ENCODE measurements at regions not wholly inside any gene's neighbourhood (a gene's known extent, or its start where the extent isn't known, plus 50 kb on each side); places are given as distances from the start of the nearest gene placed in this dataset.
A peak's percentile ranks its signal among the peaks of the same experiment; 100 is the strongest.

- TF ChIP-seq CTCF (IDR thresholded peaks at IDR 0.05), result no peak
- TF ChIP-seq EZH2 (IDR thresholded peaks at IDR 0.05; ENCODE audit: borderline replicate concordance, insufficient read depth, low read depth, low read length, poor library complexity, severe bottlenecking), result no peak
- intact Hi-C loops (cut with micrococcal nuclease), result loop anchor here (1.0 to 2.0 kb wide), 3 partner anchors 17 to 30 kb away; no protein-coding TSS in a partner anchor
- no CpG with 5 or more reads among the region's 9 CpGs for WGBS (ENCODE audit: insufficient coverage)
- Histone ChIP-seq H3K9me3 (ENCODE audit: control extremely low read depth in 1 of 3, control insufficient read depth in 2 of 3, insufficient read depth in 1 of 3, low read length in 2 of 3) (no peaks in the 10 kb centered on the region), H3K9ac (ENCODE audit: low read length) (peak overlapping the region; percentile 62), H2AFZ (ENCODE audit: insufficient read depth, low read depth, low read length, poor library complexity, severe bottlenecking) (peak overlapping the region; percentile 46), H3K4me1 (ENCODE audit: control insufficient read depth in 2 of 2, insufficient read depth in 2 of 2, low read length in 2 of 2) (peaks cover 43 to 44% of the 10 kb centered on the region in 2 donors), H3K27ac (ENCODE audit: low read length in 2 of 2) (peak overlapping the region; percentile 70 to 92), H4K20me1 (ENCODE audit: control insufficient read depth, insufficient read depth, low read length, poor library complexity, severe bottlenecking) (peaks cover 8% of the 10 kb centered on the region), H3K4me2 (replicated peaks; ENCODE audit: low read depth, low read length, poor library complexity, severe bottlenecking) (peak overlapping the region; percentile 70), H3K79me2 (ENCODE audit: control insufficient read depth, insufficient read depth, low read length) (peaks cover 97% of the 10 kb centered on the region), H3K4me3 (ENCODE audit: control extremely low read depth in 1 of 5, extremely low read depth in 1 of 5, insufficient read depth in 1 of 5, low read depth in 2 of 5, low read length in 4 of 5) (peak overlapping the region; percentile 26 to 68 (median 40)), H3K36me3 (replicated peaks in 1 of 2; ENCODE audit: control extremely low read depth in 1 of 2, control insufficient read depth in 1 of 2, extremely low read depth in 1 of 2, insufficient read depth in 2 of 2, low read length in 1 of 2) (peaks cover 17 to 18% of the 10 kb centered on the region in 2 experiments), H3K27me3 (replicated peaks in 1 of 4; ENCODE audit: control extremely low read depth in 1 of 4, control insufficient read depth in 3 of 4, insufficient read depth in 4 of 4, low read length in 3 of 4) (no peaks in the 10 kb centered on the region)
- ATAC-seq (ENCODE audit: low read depth) (peak; percentile 63), DNase-seq (peak; percentile 86)
- H3K27me3 Mint-ChIP-seq, result no peaks in the 10 kb centered on the region
- ChIA-PET POLR2A (interaction anchor here (0.6 to 1.5 kb wide), 2 partner anchors 17 to 1981 kb away, joined by 3 to 9 read pairs; no protein-coding TSS in a partner anchor), CTCF (interaction anchor here (1.3 to 2.0 kb wide), 5 partner anchors 8 to 64 kb away, joined by 3 to 11 read pairs (median 5); no protein-coding TSS in a partner anchor)
- H3K9me3 Mint-ChIP-seq (ENCODE audit: insufficient read depth), result no peaks in the 10 kb centered on the region
- peak overlapping the region; percentile 76 for H3K4me3 Mint-ChIP-seq
- peaks cover 85% of the 10 kb centered on the region for H3K4me1 Mint-ChIP-seq
- H3K27ac Mint-ChIP-seq, result peak overlapping the region; percentile 65
Measured at GRCh38 chr7:130943336-130943901, 209.4 kb upstream of the KLF14 start.

GRCh38 chr7:130943981-130944380 lies 210.0 kb upstream of the KLF14 start:
- Histone ChIP-seq H3K79me2 (ENCODE audit: control insufficient read depth, insufficient read depth, low read length) (peaks cover 95% of the 10 kb centered on the region), H3K27me3 (replicated peaks in 1 of 4; ENCODE audit: control extremely low read depth in 1 of 4, control insufficient read depth in 3 of 4, insufficient read depth in 4 of 4, low read length in 3 of 4) (no peaks in the 10 kb centered on the region), H3K9ac (ENCODE audit: low read length) (peak overlapping the region; percentile 62), H3K4me2 (replicated peaks; ENCODE audit: low read depth, low read length, poor library complexity, severe bottlenecking) (peak overlapping the region; percentile 70), H2AFZ (ENCODE audit: insufficient read depth, low read depth, low read length, poor library complexity, severe bottlenecking) (no peak overlapping the region), H3K27ac (ENCODE audit: low read length in 2 of 2) (peak overlapping the region; percentile 70 to 92), H3K36me3 (replicated peaks in 1 of 2; ENCODE audit: control extremely low read depth in 1 of 2, control insufficient read depth in 1 of 2, extremely low read depth in 1 of 2, insufficient read depth in 2 of 2, low read length in 1 of 2) (peaks cover 17 to 18% of the 10 kb centered on the region in 2 experiments), H4K20me1 (ENCODE audit: control insufficient read depth, insufficient read depth, low read length, poor library complexity, severe bottlenecking) (peaks cover 8% of the 10 kb centered on the region), H3K9me3 (ENCODE audit: control extremely low read depth in 1 of 3, control insufficient read depth in 2 of 3, insufficient read depth in 1 of 3, low read length in 2 of 3) (no peaks in the 10 kb centered on the region), H3K4me3 (ENCODE audit: control extremely low read depth in 1 of 5, extremely low read depth in 1 of 5, insufficient read depth in 1 of 5, low read depth in 2 of 5, low read length in 4 of 5) (peak overlapping the region in 1 of 5 experiments; percentile 68), H3K4me1 (ENCODE audit: control insufficient read depth in 2 of 2, insufficient read depth in 2 of 2, low read length in 2 of 2) (peaks cover 43 to 47% of the 10 kb centered on the region in 2 donors)
- ATAC-seq (ENCODE audit: low read depth) (no peak), DNase-seq (no peak)
- H3K4me1 Mint-ChIP-seq, result peaks cover 86% of the 10 kb centered on the region
- peak overlapping the region; percentile 76 for H3K4me3 Mint-ChIP-seq
- ChIA-PET CTCF (interaction anchor here (0.7 to 2.0 kb wide), 9 partner anchors 9 to 63 kb away, joined by 3 to 11 read pairs (median 4); no protein-coding TSS in a partner anchor), POLR2A (interaction anchor here (1.5 kb wide), 1 partner anchor 16 kb away, joined by 3 read pairs; no protein-coding TSS in a partner anchor)
- H3K27ac Mint-ChIP-seq, result peak overlapping the region; percentile 65
- WGBS (ENCODE audit: insufficient coverage), result no CpG with 5 or more reads among the region's 3 CpGs
- H3K9me3 Mint-ChIP-seq (ENCODE audit: insufficient read depth), result no peaks in the 10 kb centered on the region
- TF ChIP-seq EZH2 (IDR thresholded peaks at IDR 0.05; ENCODE audit: borderline replicate concordance, insufficient read depth, low read depth, low read length, poor library complexity, severe bottlenecking) (no peak), CTCF (IDR thresholded peaks at IDR 0.05) (no peak)
- H3K27me3 Mint-ChIP-seq, result no peaks in the 10 kb centered on the region
- intact Hi-C loops (cut with micrococcal nuclease), result loop anchor here (1.0 to 2.0 kb wide), 4 partner anchors 16 to 39 kb away; no protein-coding TSS in a partner anchor

Data from B cell (primary cell).